HEK293 (cell line): ENCODE measurements at regions not wholly inside any gene's neighbourhood (a gene's known extent, or its start where the extent isn't known, plus 50 kb on each side); places are given as distances from the start of the nearest gene placed in this dataset.

Source experiments
- CTCF ChIA-PET: fragments of 350-600 bp; formaldehyde crosslinking; extraction: SDS; loops from one replicate; lab custom pipeline; 2021; ENCODE audit warnings: antibody characterized with exemption; lab: Yijun Ruan, JAX
- POLR2A ChIA-PET: fragments of 300-600 bp; formaldehyde crosslinking; extraction: SDS; loops from one replicate; lab custom pipeline; 2020; ENCODE audit warnings: antibody characterized with exemption, inconsistent platforms; lab: Yijun Ruan, JAX
- H3K27ac ChIP-seq: fragments of 200-500 bp; sonication (Bioruptor generic); 2 replicates; pipeline ENCODE4 v1.5.1; 2014; ENCODE audit warnings: low read depth, low read length, control low read depth, inconsistent platforms; ENCODE audit errors: extremely low read depth
- H3K36me3 ChIP-seq, 2 experiments: fragments of 200-500 bp in 1 of 2; sonication (Bioruptor generic) in 1 of 2; 1 replicate in 1 of 2; 2 replicates in 1 of 2; pipeline ENCODE4 v1.5.1; 2014 to 2017; ENCODE audit warnings: inconsistent platforms in 2 of 2, low read length in 2 of 2; ENCODE audit not compliant: control insufficient read depth in 2 of 2, insufficient read depth in 1 of 2
- H3K4me1 ChIP-seq: fragments of 200-500 bp; sonication (Bioruptor generic); 2 replicates; pipeline ENCODE4 v1.5.1; 2014; ENCODE audit warnings: mild to moderate bottlenecking, low read length, inconsistent platforms; ENCODE audit not compliant: control insufficient read depth, insufficient read depth
- H3K4me3 ChIP-seq: 2 replicates; pipeline ENCODE4 v1.5.1; 2011; ENCODE audit warnings: low read depth, mild to moderate bottlenecking, control low read depth, low read length, moderate library complexity
- H3K9me3 ChIP-seq: fragments of 200-500 bp; sonication (Bioruptor generic); 2 replicates; pipeline ENCODE4 v1.5.1; 2014; ENCODE audit warnings: low read depth, low read length, inconsistent platforms; ENCODE audit not compliant: control insufficient read depth, insufficient read depth
- EGR2 ChIP-seq: fragments of 450-650 bp; formaldehyde crosslinking; IDR thresholded peaks from 2 replicates; pipeline ENCODE4 v1.5.1; 2016; ENCODE audit warnings: low read depth, missing biosample characterization, missing genetic modification characterization
- HOXA7 ChIP-seq: sonication (generic); formaldehyde crosslinking; IDR thresholded peaks from 2 replicates; pipeline ENCODE4 v1.8.1; 2022; ENCODE audit warnings: missing genetic modification reagents, borderline replicate concordance
- IKZF3 ChIP-seq: fragments of 450-650 bp; IDR thresholded peaks from 2 replicates; pipeline ENCODE4 v1.5.0; 2018; ENCODE audit warnings: missing biosample characterization, mild to moderate bottlenecking, missing genetic modification characterization, moderate library complexity
- MYNN ChIP-seq: fragments of 450-650 bp; formaldehyde crosslinking; IDR thresholded peaks from 2 replicates; pipeline ENCODE4 v1.5.1; 2016; ENCODE audit warnings: missing biosample characterization, missing genetic modification characterization, borderline replicate concordance
- SALL2 ChIP-seq: fragments of 450-650 bp; formaldehyde crosslinking; IDR thresholded peaks from 2 replicates; pipeline ENCODE4 v1.5.0; 2017; ENCODE audit warnings: missing biosample characterization, mild to moderate bottlenecking, missing genetic modification characterization, borderline replicate concordance
- SP2 ChIP-seq: fragments of 450-650 bp; formaldehyde crosslinking; IDR thresholded peaks from 2 replicates; pipeline ENCODE4 v1.5.1; 2016; ENCODE audit warnings: missing biosample characterization, missing genetic modification characterization
- ZNF280C ChIP-seq: fragments of 450-650 bp; formaldehyde crosslinking; IDR thresholded peaks from 2 replicates; pipeline ENCODE4 v1.5.1; 2016; ENCODE audit warnings: missing biosample characterization, missing genetic modification characterization
- ZNF324 ChIP-seq: fragments of 450-650 bp; formaldehyde crosslinking; IDR thresholded peaks from 2 replicates; pipeline ENCODE4 v1.5.1; 2016; ENCODE audit warnings: missing biosample characterization, missing genetic modification characterization
- ZNF549 ChIP-seq: fragments of 450-650 bp; IDR thresholded peaks from 2 replicates; pipeline ENCODE4 v1.5.1; 2018; ENCODE audit warnings: missing biosample characterization, missing genetic modification characterization, mild to moderate bottlenecking, inconsistent platforms, moderate library complexity
- ZNF558 ChIP-seq: fragments of 450-650 bp; formaldehyde crosslinking; IDR thresholded peaks from 2 replicates; pipeline ENCODE4 v1.5.1; 2016; ENCODE audit warnings: missing biosample characterization, missing genetic modification characterization
- ZNF670 ChIP-seq: fragments of 450-650 bp; formaldehyde crosslinking; IDR thresholded peaks from 2 replicates; pipeline ENCODE4 v1.5.1; 2016; ENCODE audit warnings: missing biosample characterization, missing genetic modification characterization, low read depth
- ZNF707 ChIP-seq: fragments of 450-650 bp; formaldehyde crosslinking; IDR thresholded peaks from 2 replicates; pipeline ENCODE4 v1.5.1; 2016; ENCODE audit warnings: missing biosample characterization, missing genetic modification characterization
- ZSCAN16 ChIP-seq: fragments of 450-650 bp; formaldehyde crosslinking; IDR thresholded peaks from 2 replicates; pipeline ENCODE4 v1.5.1; 2016; ENCODE audit warnings: missing biosample characterization, missing genetic modification characterization
- TF ChIP-seq, protein P1 (sequence below): fragments of 450-650 bp; formaldehyde crosslinking; IDR thresholded peaks from 2 replicates; pipeline ENCODE4 v1.5.1; 2016; ENCODE audit warnings: missing biosample characterization, missing genetic modification characterization, borderline replicate concordance
- TF ChIP-seq, protein P2 (sequence below): fragments of 450-650 bp; formaldehyde crosslinking; IDR thresholded peaks from 2 replicates; pipeline ENCODE4 v1.5.1; 2016; ENCODE audit warnings: missing biosample characterization, missing genetic modification characterization

- Histone ChIP-seq H3K36me3 (no peaks in the 10 kb centered on the region), H3K4me3 (no peak overlapping the region), H3K9me3 (no peaks in the 10 kb centered on the region), H3K4me1 (no peaks in the 10 kb centered on the region), H3K27ac (no peak overlapping the region)
- no peak for TF ChIP-seq ZNF558 (tag by site-specific recombination)
- TF ChIP-seq HOXA7 (CRISPR knock-in tag): no peak
- no peak for TF ChIP-seq EGR2 (tag by site-specific recombination)
- no peak for TF ChIP-seq ZNF324 (tag by site-specific recombination)
- no peak for TF ChIP-seq SALL2 (tag by site-specific recombination)
- no peak for TF ChIP-seq ZNF549 (tag by site-specific recombination)
- TF ChIP-seq ZNF707: no peak
- TF ChIP-seq IKZF3 (tag by site-specific recombination): no peak
- TF ChIP-seq, protein P1, sequence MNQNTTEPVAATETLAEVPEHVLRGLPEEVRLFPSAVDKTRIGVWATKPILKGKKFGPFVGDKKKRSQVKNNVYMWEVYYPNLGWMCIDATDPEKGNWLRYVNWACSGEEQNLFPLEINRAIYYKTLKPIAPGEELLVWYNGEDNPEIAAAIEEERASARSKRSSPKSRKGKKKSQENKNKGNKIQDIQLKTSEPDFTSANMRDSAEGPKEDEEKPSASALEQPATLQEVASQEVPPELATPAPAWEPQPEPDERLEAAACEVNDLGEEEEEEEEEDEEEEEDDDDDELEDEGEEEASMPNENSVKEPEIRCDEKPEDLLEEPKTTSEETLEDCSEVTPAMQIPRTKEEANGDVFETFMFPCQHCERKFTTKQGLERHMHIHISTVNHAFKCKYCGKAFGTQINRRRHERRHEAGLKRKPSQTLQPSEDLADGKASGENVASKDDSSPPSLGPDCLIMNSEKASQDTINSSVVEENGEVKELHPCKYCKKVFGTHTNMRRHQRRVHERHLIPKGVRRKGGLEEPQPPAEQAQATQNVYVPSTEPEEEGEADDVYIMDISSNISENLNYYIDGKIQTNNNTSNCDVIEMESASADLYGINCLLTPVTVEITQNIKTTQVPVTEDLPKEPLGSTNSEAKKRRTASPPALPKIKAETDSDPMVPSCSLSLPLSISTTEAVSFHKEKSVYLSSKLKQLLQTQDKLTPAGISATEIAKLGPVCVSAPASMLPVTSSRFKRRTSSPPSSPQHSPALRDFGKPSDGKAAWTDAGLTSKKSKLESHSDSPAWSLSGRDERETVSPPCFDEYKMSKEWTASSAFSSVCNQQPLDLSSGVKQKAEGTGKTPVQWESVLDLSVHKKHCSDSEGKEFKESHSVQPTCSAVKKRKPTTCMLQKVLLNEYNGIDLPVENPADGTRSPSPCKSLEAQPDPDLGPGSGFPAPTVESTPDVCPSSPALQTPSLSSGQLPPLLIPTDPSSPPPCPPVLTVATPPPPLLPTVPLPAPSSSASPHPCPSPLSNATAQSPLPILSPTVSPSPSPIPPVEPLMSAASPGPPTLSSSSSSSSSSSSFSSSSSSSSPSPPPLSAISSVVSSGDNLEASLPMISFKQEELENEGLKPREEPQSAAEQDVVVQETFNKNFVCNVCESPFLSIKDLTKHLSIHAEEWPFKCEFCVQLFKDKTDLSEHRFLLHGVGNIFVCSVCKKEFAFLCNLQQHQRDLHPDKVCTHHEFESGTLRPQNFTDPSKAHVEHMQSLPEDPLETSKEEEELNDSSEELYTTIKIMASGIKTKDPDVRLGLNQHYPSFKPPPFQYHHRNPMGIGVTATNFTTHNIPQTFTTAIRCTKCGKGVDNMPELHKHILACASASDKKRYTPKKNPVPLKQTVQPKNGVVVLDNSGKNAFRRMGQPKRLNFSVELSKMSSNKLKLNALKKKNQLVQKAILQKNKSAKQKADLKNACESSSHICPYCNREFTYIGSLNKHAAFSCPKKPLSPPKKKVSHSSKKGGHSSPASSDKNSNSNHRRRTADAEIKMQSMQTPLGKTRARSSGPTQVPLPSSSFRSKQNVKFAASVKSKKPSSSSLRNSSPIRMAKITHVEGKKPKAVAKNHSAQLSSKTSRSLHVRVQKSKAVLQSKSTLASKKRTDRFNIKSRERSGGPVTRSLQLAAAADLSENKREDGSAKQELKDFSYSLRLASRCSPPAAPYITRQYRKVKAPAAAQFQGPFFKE (tag by site-specific recombination): no peak
- no peak for TF ChIP-seq ZSCAN16 (tag by site-specific recombination)
- ChIA-PET CTCF (no interaction called here), POLR2A (no interaction called here)
Observed at GRCh38 chr11:95568281-95568680, 221.3 kb downstream of the FAM76B start.

GRCh38 chr11:95567685-95568084 lies 221.9 kb downstream of the FAM76B start:
- Histone ChIP-seq H3K27ac (no peak overlapping the region), H3K4me1 (no peaks in the 10 kb centered on the region), H3K4me3 (no peak overlapping the region), H3K36me3 (no peaks in the 10 kb centered on the region), H3K9me3 (no peaks in the 10 kb centered on the region)
- no peak for TF ChIP-seq MYNN (tag by site-specific recombination)
- ChIA-PET CTCF (no interaction called here), POLR2A (no interaction called here)

- POLR2A ChIA-PET: no interaction called here
- Histone ChIP-seq H3K36me3 (no peaks in the 10 kb centered on the region), H3K27ac (no peak overlapping the region), H3K9me3 (no peaks in the 10 kb centered on the region), H3K4me3 (no peak overlapping the region)
- TF ChIP-seq HOXA7 (CRISPR knock-in tag): no peak
- TF ChIP-seq, all 188 proteins: peak for 0
- CTCF ChIA-PET: interaction anchor here (0.6 to 0.8 kb wide), 2 partner anchors 30 to 179 kb away, joined by 3 read pairs; no protein-coding TSS in a partner anchor
- no peaks in the 10 kb centered on the region for H3K4me1 ChIP-seq
Observed at GRCh38 chr11:95566211-95566610, 223.4 kb downstream of the FAM76B start.

DNA sequence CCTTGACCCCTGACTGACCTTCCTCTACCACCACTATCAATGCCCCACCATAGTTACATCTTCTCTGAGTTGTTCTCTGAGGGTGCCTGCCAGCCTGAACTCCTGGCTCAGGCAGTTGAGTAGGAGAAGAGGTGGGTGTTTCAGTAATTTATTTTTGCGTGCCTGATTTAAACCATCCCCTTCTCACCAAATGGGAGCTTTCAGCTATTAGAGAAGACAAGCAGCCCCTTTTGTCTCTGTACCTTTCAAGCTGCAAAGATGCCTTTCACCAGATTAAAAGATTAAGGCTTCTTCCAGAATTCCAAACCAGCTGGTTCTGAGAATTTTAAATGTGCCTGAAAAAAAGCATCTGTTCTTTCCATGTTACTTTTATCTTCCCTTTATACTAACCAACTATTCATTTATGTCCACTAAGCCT lies 223.8 kb downstream of the FAM76B start:
- CTCF ChIA-PET: interaction anchor here (0.8 kb wide), 1 partner anchor 31 kb away, joined by 3 read pairs; no protein-coding TSS in a partner anchor
- H3K9me3 ChIP-seq: no peaks in the 10 kb centered on the region
- no peak overlapping the region for H3K27ac ChIP-seq
- POLR2A ChIA-PET: no interaction called here
- H3K36me3 ChIP-seq: no peaks in the 10 kb centered on the region
- no peaks in the 10 kb centered on the region for H3K4me1 ChIP-seq
- H3K4me3 ChIP-seq: no peak overlapping the region
- TF ChIP-seq ZNF280C (tag by site-specific recombination) (no peak), ZNF670 (tag by site-specific recombination) (no peak), SP2 (tag by site-specific recombination) (no peak), MYNN (tag by site-specific recombination) (no peak)
- TF ChIP-seq, protein P2, sequence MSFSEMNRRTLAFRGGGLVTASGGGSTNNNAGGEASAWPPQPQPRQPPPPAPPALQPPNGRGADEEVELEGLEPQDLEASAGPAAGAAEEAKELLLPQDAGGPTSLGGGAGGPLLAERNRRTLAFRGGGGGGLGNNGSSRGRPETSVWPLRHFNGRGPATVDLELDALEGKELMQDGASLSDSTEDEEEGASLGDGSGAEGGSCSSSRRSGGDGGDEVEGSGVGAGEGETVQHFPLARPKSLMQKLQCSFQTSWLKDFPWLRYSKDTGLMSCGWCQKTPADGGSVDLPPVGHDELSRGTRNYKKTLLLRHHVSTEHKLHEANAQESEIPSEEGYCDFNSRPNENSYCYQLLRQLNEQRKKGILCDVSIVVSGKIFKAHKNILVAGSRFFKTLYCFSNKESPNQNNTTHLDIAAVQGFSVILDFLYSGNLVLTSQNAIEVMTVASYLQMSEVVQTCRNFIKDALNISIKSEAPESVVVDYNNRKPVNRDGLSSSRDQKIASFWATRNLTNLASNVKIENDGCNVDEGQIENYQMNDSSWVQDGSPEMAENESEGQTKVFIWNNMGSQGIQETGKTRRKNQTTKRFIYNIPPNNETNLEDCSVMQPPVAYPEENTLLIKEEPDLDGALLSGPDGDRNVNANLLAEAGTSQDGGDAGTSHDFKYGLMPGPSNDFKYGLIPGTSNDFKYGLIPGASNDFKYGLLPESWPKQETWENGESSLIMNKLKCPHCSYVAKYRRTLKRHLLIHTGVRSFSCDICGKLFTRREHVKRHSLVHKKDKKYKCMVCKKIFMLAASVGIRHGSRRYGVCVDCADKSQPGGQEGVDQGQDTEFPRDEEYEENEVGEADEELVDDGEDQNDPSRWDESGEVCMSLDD (tag by site-specific recombination): no peak
